ENCODE measurements at regions not wholly inside any gene's neighbourhood (a gene's known extent, or its start where the extent isn't known, plus 50 kb on each side); places are given as distances from the start of the nearest gene placed in this dataset.

GRCh38 chr2:181818058-181818680 is 73.4 kb upstream of the ITPRID2 start:
- Histone ChIP-seq H3K27ac (ENCODE audit: low read length) (no peak overlapping the region), H3K9me3 (replicated peaks; ENCODE audit: insufficient read depth, low read length) (no peaks in the 10 kb centered on the region), H3K4me1 (ENCODE audit: low read length) (no peaks in the 10 kb centered on the region), H2AFZ (ENCODE audit: low read length) (no peak overlapping the region), H3K9ac (ENCODE audit: low read length) (no peak overlapping the region), H3K36me3 (replicated peaks; ENCODE audit: insufficient read depth, low read length) (no peaks in the 10 kb centered on the region), H3K4me2 (ENCODE audit: low read depth, low read length) (no peak overlapping the region), H3K27me3 (replicated peaks; ENCODE audit: insufficient read depth, low read length) (no peaks in the 10 kb centered on the region), H3F3A (ENCODE audit: insufficient read depth, low read length) (no peaks in the 10 kb centered on the region), H3K79me2 (ENCODE audit: low read length) (no peaks in the 10 kb centered on the region), H3K9me2 (replicated peaks; ENCODE audit: insufficient read depth, low read length) (no peaks in the 10 kb centered on the region), H4K20me1 (ENCODE audit: insufficient read depth, low read length) (no peaks in the 10 kb centered on the region), H3K4me3 (ENCODE audit: low read length) (no peak overlapping the region)
- DNase-seq = no peak
- TF ChIP-seq EZH2 (optimal IDR thresholded peaks at IDR 0.05; ENCODE audit: low read depth, low read length) (no peak), CTCF (IDR thresholded peaks at IDR 0.05; ENCODE audit: low read length) (no peak), EZH2phosphoT487 (IDR thresholded peaks at IDR 0.05; ENCODE audit: low read length) (no peak)

GRCh38 chr2:181818840-181819239 is 72.7 kb upstream of the ITPRID2 start:
- Histone ChIP-seq H2AFZ (ENCODE audit: low read length) (no peak overlapping the region), H3K27ac (ENCODE audit: low read length) (no peak overlapping the region), H3K79me2 (ENCODE audit: low read length) (no peaks in the 10 kb centered on the region), H3K36me3 (replicated peaks; ENCODE audit: insufficient read depth, low read length) (no peaks in the 10 kb centered on the region), H3K9ac (ENCODE audit: low read length) (no peak overlapping the region), H4K20me1 (ENCODE audit: insufficient read depth, low read length) (no peaks in the 10 kb centered on the region), H3K4me2 (ENCODE audit: low read depth, low read length) (no peak overlapping the region), H3F3A (ENCODE audit: insufficient read depth, low read length) (no peaks in the 10 kb centered on the region), H3K9me2 (replicated peaks; ENCODE audit: insufficient read depth, low read length) (no peaks in the 10 kb centered on the region), H3K4me3 (ENCODE audit: low read length) (no peak overlapping the region), H3K4me1 (ENCODE audit: low read length) (no peaks in the 10 kb centered on the region), H3K27me3 (replicated peaks; ENCODE audit: insufficient read depth, low read length) (no peaks in the 10 kb centered on the region), H3K9me3 (replicated peaks; ENCODE audit: insufficient read depth, low read length) (no peaks in the 10 kb centered on the region)
- TF ChIP-seq EZH2 (optimal IDR thresholded peaks at IDR 0.05; ENCODE audit: low read depth, low read length) (no peak), CTCF (IDR thresholded peaks at IDR 0.05; ENCODE audit: low read length) (no peak), EZH2phosphoT487 (IDR thresholded peaks at IDR 0.05; ENCODE audit: low read length) (no peak)
- DNase-seq = no peak

GRCh38 chr2:181821049-181821448 is 70.5 kb upstream of the ITPRID2 start:
- H2AFZ ChIP-seq (ENCODE audit: low read length) = no peak overlapping the region
- no peak overlapping the region for H3K4me2 ChIP-seq (ENCODE audit: low read depth, low read length)
- H3K9ac ChIP-seq (ENCODE audit: low read length) = no peak overlapping the region
- no peaks in the 10 kb centered on the region for H3F3A ChIP-seq (ENCODE audit: insufficient read depth, low read length)
- H3K9me3 ChIP-seq (replicated peaks; ENCODE audit: insufficient read depth, low read length) = no peaks in the 10 kb centered on the region
- H3K27me3 ChIP-seq (replicated peaks; ENCODE audit: insufficient read depth, low read length) = no peaks in the 10 kb centered on the region
- no peaks in the 10 kb centered on the region for H4K20me1 ChIP-seq (ENCODE audit: insufficient read depth, low read length)
- TF ChIP-seq EZH2 (optimal IDR thresholded peaks at IDR 0.05; ENCODE audit: low read depth, low read length) (no peak), EZH2phosphoT487 (IDR thresholded peaks at IDR 0.05; ENCODE audit: low read length) (no peak), CTCF (IDR thresholded peaks at IDR 0.05; ENCODE audit: low read length) (no peak)
- H3K9me2 ChIP-seq (replicated peaks; ENCODE audit: insufficient read depth, low read length) = no peaks in the 10 kb centered on the region
- no peak for DNase-seq
- H3K4me3 ChIP-seq (ENCODE audit: low read length) = no peak overlapping the region
- H3K4me1 ChIP-seq (ENCODE audit: low read length) = no peaks in the 10 kb centered on the region
- H3K79me2 ChIP-seq (ENCODE audit: low read length) = no peaks in the 10 kb centered on the region
- H3K27ac ChIP-seq (ENCODE audit: low read length) = no peak overlapping the region
- no peaks in the 10 kb centered on the region for H3K36me3 ChIP-seq (replicated peaks; ENCODE audit: insufficient read depth, low read length)
